Lower leg skin (tissue), 3 donors: ENCODE measurements at regions not wholly inside any gene's neighbourhood (a gene's known extent, or its start where the extent isn't known, plus 50 kb on each side); places are given as distances from the start of the nearest gene placed in this dataset.

Experiments used
- CTCF ChIP-seq, 3 donors: fragments of 450-650 bp; IDR thresholded peaks; one replicate each; pipeline ENCODE4 v1.5.1; 2016; ENCODE audit warnings: antibody characterized with exemption in 3 of 3, mild to moderate bottlenecking in 3 of 3, moderate library complexity in 2 of 3
- POLR2A ChIP-seq, 2 donors: fragments of 450-650 bp; IDR thresholded peaks; one replicate each; pipeline ENCODE4 v1.6.1; 2016 to 2017; ENCODE audit warnings: antibody characterized with exemption in 2 of 2, mild to moderate bottlenecking in 1 of 2, moderate library complexity in 1 of 2

GRCh38 chr15:24748812-24749439 lies 73.4 kb downstream of the NPAP1 start:
- TF ChIP-seq CTCF (IDR thresholded peaks at IDR 0.05) = no peak
- TF ChIP-seq POLR2A (IDR thresholded peaks at IDR 0.05) = no peak
